ENCODE measurements at regions not wholly inside any gene's neighbourhood (a gene's known extent, or its start where the extent isn't known, plus 50 kb on each side); places are given as distances from the start of the nearest gene placed in this dataset.

GRCh38 chr3:43178891-43179366 lies 73.0 kb upstream of the POMGNT2 start:
- DNase-seq = no peak

GRCh38 chr3:43177085-43177484 lies 71.2 kb upstream of the POMGNT2 start:
- no peak for DNase-seq

GRCh38 chr3:43176666-43177065 lies 70.8 kb upstream of the POMGNT2 start:
- DNase-seq = no peak

GRCh38 chr3:43175541-43175940 lies 69.7 kb upstream of the POMGNT2 start:
- DNase-seq = no peak

- DNase-seq = no peak
Measured at GRCh38 chr3:43173949-43174348, 68.1 kb upstream of the POMGNT2 start.

- DNase-seq = no peak
Measured at GRCh38 chr3:43171748-43172147, 65.9 kb upstream of the POMGNT2 start.

- no peak for DNase-seq
Measured at GRCh38 chr3:43170553-43170952, 64.7 kb upstream of the POMGNT2 start.

- DNase-seq = no peak
Measured at GRCh38 chr3:43169987-43170386, 64.1 kb upstream of the POMGNT2 start.

- DNase-seq = no peak
Measured at GRCh38 chr3:43166406-43166805, 60.5 kb upstream of the POMGNT2 start.

- DNase-seq = no peak
Measured at GRCh38 chr3:43165786-43166185, 59.9 kb upstream of the POMGNT2 start.

- DNase-seq = no peak
Measured at GRCh38 chr3:43163895-43164493, 58.1 kb upstream of the POMGNT2 start.

GRCh38 chr3:43162230-43163084 lies 56.6 kb upstream of the POMGNT2 start:
- peak; percentile 34 for DNase-seq

- DNase-seq = no peak
Measured at GRCh38 chr3:43161684-43162229, 55.9 kb upstream of the POMGNT2 start.

GRCh38 chr3:43160664-43161063 lies 54.8 kb upstream of the POMGNT2 start:
- DNase-seq = no peak

- no peak for DNase-seq
Measured at GRCh38 chr3:43159876-43160255, 54.0 kb upstream of the POMGNT2 start.

GRCh38 chr3:43159131-43159875 lies 53.4 kb upstream of the POMGNT2 start:
- no peak for DNase-seq

GRCh38 chr3:43156812-43157455 lies 51.1 kb upstream of the POMGNT2 start:
- no peak for DNase-seq

GRCh38 chr3:43155464-43156121 lies 49.7 kb upstream of the POMGNT2 start:
- DNase-seq = no peak

Data from effector CD4-positive, alpha-beta T cell (primary cell).